H9 (cell line): ENCODE measurements at regions not wholly inside any gene's neighbourhood (a gene's known extent, or its start where the extent isn't known, plus 50 kb on each side); places are given as distances from the start of the nearest gene placed in this dataset.

Experiments
- DNase-seq: peaks from one replicate; pipeline ENCODE4 v3.0.0-alpha.2; 2017
- H2AFZ ChIP-seq: one replicate; pipeline ENCODE4 v1.6.1; 2013; ENCODE audit warnings: mild to moderate bottlenecking, low read length, control low read depth, moderate library complexity
- H2AK5ac ChIP-seq: 2 replicates; pipeline ENCODE4 v1.6.1; 2013; ENCODE audit warnings: low read length, control low read depth, mixed read lengths; ENCODE audit not compliant: insufficient read length
- H2BK120ac ChIP-seq: one replicate; pipeline ENCODE4 v1.6.1; 2013; ENCODE audit warnings: low read depth, mild to moderate bottlenecking, low read length, control low read depth, inconsistent platforms; ENCODE audit not compliant: poor library complexity, severe bottlenecking
- H2BK12ac ChIP-seq: 2 replicates; pipeline ENCODE4 v1.6.1; 2013; ENCODE audit warnings: low read length, control low read depth, mixed read lengths, low read depth; ENCODE audit not compliant: insufficient read length
- H2BK15ac ChIP-seq: 2 replicates; pipeline ENCODE4 v1.6.1; 2013; ENCODE audit warnings: low read depth, low read length, control low read depth
- H2BK20ac ChIP-seq: one replicate; pipeline ENCODE4 v1.6.1; 2013; ENCODE audit warnings: low read depth, mild to moderate bottlenecking, low read length, control low read depth, inconsistent platforms; ENCODE audit not compliant: poor library complexity, severe bottlenecking
- H2BK5ac ChIP-seq: 2 replicates; pipeline ENCODE4 v1.6.1; 2013; ENCODE audit warnings: low read length, control low read depth, mixed read lengths; ENCODE audit not compliant: insufficient read length
- H3K14ac ChIP-seq: 2 replicates; pipeline ENCODE4 v1.6.1; 2013; ENCODE audit warnings: low read length, control low read depth; ENCODE audit not compliant: insufficient read depth
- H3K18ac ChIP-seq: 2 replicates; pipeline ENCODE4 v1.6.1; 2013; ENCODE audit warnings: low read depth, mild to moderate bottlenecking, mixed read lengths, low read length, control low read depth; ENCODE audit not compliant: insufficient read length
- H3K23ac ChIP-seq: 2 replicates; pipeline ENCODE4 v1.6.1; 2013; ENCODE audit warnings: low read length, control low read depth, mixed read lengths, low read depth; ENCODE audit not compliant: insufficient read length
- H3K23me2 ChIP-seq: 2 replicates; pipeline ENCODE4 v1.6.1; 2013; ENCODE audit warnings: low read depth, mild to moderate bottlenecking, mixed read lengths, low read length, control low read depth; ENCODE audit not compliant: insufficient read length, poor library complexity, severe bottlenecking
- H3K27ac ChIP-seq: 2 replicates; pipeline ENCODE4 v1.5.1; 2013; ENCODE audit warnings: low read length, control low read depth, mixed read lengths, low read depth; ENCODE audit not compliant: insufficient read length
- H3K27me3 ChIP-seq: 2 replicates; pipeline ENCODE4 v1.6.1; 2013; ENCODE audit warnings: low read length, control low read depth, inconsistent platforms; ENCODE audit not compliant: insufficient read depth
- H3K4ac ChIP-seq: 2 replicates; pipeline ENCODE4 v1.6.1; 2013; ENCODE audit warnings: low read depth, mild to moderate bottlenecking, control low read depth, inconsistent platforms, low read length, moderate library complexity
- H3K4me1 ChIP-seq: 2 replicates; pipeline ENCODE4 v1.6.1; 2013; ENCODE audit warnings: low read length, control low read depth, inconsistent platforms; ENCODE audit not compliant: insufficient read depth
- H3K4me2 ChIP-seq: 2 replicates; pipeline ENCODE4 v1.6.1; 2013; ENCODE audit warnings: low read length, control low read depth, mixed read lengths; ENCODE audit not compliant: insufficient read length, insufficient read depth
- H3K56ac ChIP-seq: 2 replicates; pipeline ENCODE4 v1.6.1; 2013; ENCODE audit warnings: low read depth, mild to moderate bottlenecking, mixed read lengths, low read length, control low read depth; ENCODE audit not compliant: insufficient read length
- H3K79me1 ChIP-seq: 2 replicates; pipeline ENCODE4 v1.6.1; 2013; ENCODE audit warnings: low read depth, mild to moderate bottlenecking, moderate library complexity, low read length, control low read depth, inconsistent platforms; ENCODE audit not compliant: insufficient read depth, poor library complexity, severe bottlenecking
- H3K79me2 ChIP-seq: 2 replicates; pipeline ENCODE4 v1.6.1; 2013; ENCODE audit warnings: low read length, control low read depth, inconsistent platforms; ENCODE audit not compliant: insufficient read depth
- H3K9ac ChIP-seq: 2 replicates; pipeline ENCODE4 v1.6.1; 2013; ENCODE audit warnings: low read length, control low read depth, mixed read lengths; ENCODE audit not compliant: insufficient read length; ENCODE audit errors: extremely low read depth
- H3K9me3 ChIP-seq: one replicate; pipeline ENCODE4 v1.6.1; 2013; ENCODE audit warnings: low read depth, low read length, inconsistent platforms; ENCODE audit not compliant: control insufficient read depth
- H3T11ph ChIP-seq: one replicate; pipeline ENCODE4 v1.6.1; 2013; ENCODE audit warnings: mild to moderate bottlenecking, low read length, control low read depth, inconsistent platforms
- H4K20me1 ChIP-seq: one replicate; pipeline ENCODE4 v1.6.1; 2013; ENCODE audit not compliant: control insufficient read depth, insufficient read length, insufficient read depth
- H4K5ac ChIP-seq: 2 replicates; pipeline ENCODE4 v1.6.1; 2013; ENCODE audit warnings: low read depth, mild to moderate bottlenecking, mixed read lengths, low read length, control low read depth; ENCODE audit not compliant: insufficient read length
- H4K8ac ChIP-seq: replicated peaks from 2 replicates; pipeline ENCODE4 v1.6.1; 2013; ENCODE audit warnings: low read length, control low read depth, mixed read lengths, low read depth; ENCODE audit not compliant: insufficient read length
- H4K91ac ChIP-seq: 2 replicates; pipeline ENCODE4 v1.6.1; 2013; ENCODE audit warnings: low read depth, mild to moderate bottlenecking, moderate library complexity, mixed read lengths, low read length, control low read depth; ENCODE audit not compliant: insufficient read length
- H3K27ac Mint-ChIP-seq, 3 experiments: 2 replicates in 2 of 3; 3 replicates in 1 of 3; pipeline ENCODE4 v1.8.0; 2020 to 2021; ENCODE audit warnings: mixed read lengths in 3 of 3, mild to moderate bottlenecking in 1 of 3, moderate library complexity in 1 of 3
- H3K27me3 Mint-ChIP-seq: 2 replicates; pipeline ENCODE4 v1.8.0; 2021; ENCODE audit warnings: low read depth, mild to moderate bottlenecking, moderate library complexity, mixed read lengths
- H3K36me3 Mint-ChIP-seq, 3 experiments: 2 replicates in 2 of 3; 3 replicates in 1 of 3; pipeline ENCODE4 v1.8.0; 2020 to 2021; ENCODE audit warnings: low read depth in 3 of 3, mixed read lengths in 3 of 3; ENCODE audit not compliant: insufficient read depth in 1 of 3
- H3K4me1 Mint-ChIP-seq, 2 experiments: 2 replicates each; pipeline ENCODE4 v1.8.0; 2020; ENCODE audit warnings: mixed read lengths in 2 of 2
- H3K4me3 Mint-ChIP-seq, 2 experiments: 2 replicates in 1 of 2; 3 replicates in 1 of 2; pipeline ENCODE4 v1.8.0; 2020 to 2021; ENCODE audit warnings: mild to moderate bottlenecking in 2 of 2, mixed read lengths in 2 of 2, moderate library complexity in 1 of 2
- H3K9me3 Mint-ChIP-seq, 2 experiments: 2 replicates in 1 of 2; 3 replicates in 1 of 2; pipeline ENCODE4 v1.8.0; 2020; ENCODE audit warnings: mild to moderate bottlenecking in 2 of 2, mixed read lengths in 2 of 2, moderate library complexity in 1 of 2
- CTCF ChIP-seq: fragments of 200-600 bp; sonication (generic); conservative IDR thresholded peaks from 3 replicates; pipeline ENCODE4 v1.8.0; 2021; ENCODE audit warnings: antibody characterized with exemption, mild to moderate bottlenecking
- WGBS: extraction: QIAGEN DNeasy Blood & Tissue Kit; methylation state at CpG from one replicate; pipeline ENCODE4 v1.1.7; 2013; ENCODE audit warnings: missing lambda C conversion rate, low lambda C conversion rate, mixed read lengths; ENCODE audit not compliant: insufficient read length; ENCODE audit errors: extremely low coverage; 5-methylcytosine and 5-hydroxymethylcytosine counted together

GRCh38 chr1:58059789-58060188 is 486.7 kb downstream of the OMA1 start:
- no CpG with 5 or more reads among the region's 6 CpGs for WGBS
- Histone ChIP-seq H4K8ac (no peak overlapping the region), H3K9me3 (no peaks in the 10 kb centered on the region), H3K23me2 (no peaks in the 10 kb centered on the region), H3K27ac (no peak overlapping the region), H3K4ac (no peak overlapping the region), H2BK120ac (no peak overlapping the region), H3K23ac (no peak overlapping the region), H3K79me1 (no peaks in the 10 kb centered on the region), H4K20me1 (no peaks in the 10 kb centered on the region), H3K56ac (no peak overlapping the region), H2BK12ac (no peak overlapping the region), H4K5ac (no peak overlapping the region), H3K4me2 (no peak overlapping the region), H2BK15ac (no peak overlapping the region), H3K27me3 (no peaks in the 10 kb centered on the region), H3K9ac (peak overlapping the region; percentile 11), H4K91ac (no peak overlapping the region), H2AK5ac (no peak overlapping the region), H3T11ph (no peak overlapping the region), H2BK5ac (no peak overlapping the region), H2AFZ (no peak overlapping the region), H3K18ac (no peak overlapping the region), H2BK20ac (no peak overlapping the region), H3K79me2 (no peaks in the 10 kb centered on the region), H3K4me1 (0 out of 2 replicates have a peak, but pooled peaks cover 2% of the 10 kb centered on the region), H3K14ac (0 out of 2 replicates have a peak overlapping the region, but pooled peaks have one; percentile 66)
- no peak for TF ChIP-seq CTCF
- H3K9me3 Mint-ChIP-seq = no peaks in the 10 kb centered on the region
- no peaks in the 10 kb centered on the region for H3K27me3 Mint-ChIP-seq
- DNase-seq = no peak
- peaks cover 15 to 17% of the 10 kb centered on the region in 2 experiments for H3K4me1 Mint-ChIP-seq
- peak overlapping the region in 1 of 3 experiments; percentile 46; a peak in 2 of 7 replicates for H3K27ac Mint-ChIP-seq
- H3K36me3 Mint-ChIP-seq = no peaks in the 10 kb centered on the region
- H3K4me3 Mint-ChIP-seq = no peak overlapping the region
